ENCODE measurements at regions not wholly inside any gene's neighbourhood (a gene's known extent, or its start where the extent isn't known, plus 50 kb on each side); places are given as distances from the start of the nearest gene placed in this dataset.

GRCh38 chr12:28023156-28023887 is 50.8 kb upstream of the PTHLH start:
- peak overlapping the region; percentile 70 for H2AFZ ChIP-seq (ENCODE audit: low read depth, low read length, poor library complexity, severe bottlenecking)
- peaks cover 0 to 25% of the 10 kb centered on the region in 2 experiments; a peak in 2 of 4 replicates for H3K4me1 ChIP-seq (ENCODE audit: control insufficient read depth in 1 of 2, insufficient read depth in 2 of 2, low read length in 2 of 2)

GRCh38 chr12:28024231-28024995 is 51.9 kb upstream of the PTHLH start:
- TF ChIP-seq, protein P1, sequence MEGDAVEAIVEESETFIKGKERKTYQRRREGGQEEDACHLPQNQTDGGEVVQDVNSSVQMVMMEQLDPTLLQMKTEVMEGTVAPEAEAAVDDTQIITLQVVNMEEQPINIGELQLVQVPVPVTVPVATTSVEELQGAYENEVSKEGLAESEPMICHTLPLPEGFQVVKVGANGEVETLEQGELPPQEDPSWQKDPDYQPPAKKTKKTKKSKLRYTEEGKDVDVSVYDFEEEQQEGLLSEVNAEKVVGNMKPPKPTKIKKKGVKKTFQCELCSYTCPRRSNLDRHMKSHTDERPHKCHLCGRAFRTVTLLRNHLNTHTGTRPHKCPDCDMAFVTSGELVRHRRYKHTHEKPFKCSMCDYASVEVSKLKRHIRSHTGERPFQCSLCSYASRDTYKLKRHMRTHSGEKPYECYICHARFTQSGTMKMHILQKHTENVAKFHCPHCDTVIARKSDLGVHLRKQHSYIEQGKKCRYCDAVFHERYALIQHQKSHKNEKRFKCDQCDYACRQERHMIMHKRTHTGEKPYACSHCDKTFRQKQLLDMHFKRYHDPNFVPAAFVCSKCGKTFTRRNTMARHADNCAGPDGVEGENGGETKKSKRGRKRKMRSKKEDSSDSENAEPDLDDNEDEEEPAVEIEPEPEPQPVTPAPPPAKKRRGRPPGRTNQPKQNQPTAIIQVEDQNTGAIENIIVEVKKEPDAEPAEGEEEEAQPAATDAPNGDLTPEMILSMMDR (IDR thresholded peaks at IDR 0.05 in 2 of 3, conservative IDR thresholded peaks at IDR 0.05 in 1 of 3; ENCODE audit: borderline replicate concordance in 1 of 3, insufficient read depth in 1 of 3, low read depth in 2 of 3, low read length in 2 of 3), result no peak
- TF ChIP-seq RAD21 (IDR thresholded peaks at IDR 0.05; ENCODE audit: low read depth) (no peak), ZBTB33 (IDR thresholded peaks at IDR 0.05; ENCODE audit: extremely low read depth, insufficient replicate concordance, low read length) (no peak), EZH2phosphoT487 (IDR thresholded peaks at IDR 0.05; ENCODE audit: borderline replicate concordance) (no peak)
- H3K9me2 ChIP-seq (ENCODE audit: insufficient read depth), result no peaks in the 10 kb centered on the region
- H2AFZ ChIP-seq (ENCODE audit: low read depth, low read length, poor library complexity, severe bottlenecking), result peak overlapping the region; percentile 40
- RAD21 ChIA-PET (ENCODE audit: low non-redundant PET in 1 of 2, low total read pairs in 2 of 2, uncharacterized antibody in 2 of 2, unreplicated experiment in 2 of 2), result no interaction called here
- H3K9ac ChIP-seq (ENCODE audit: low read length), result no peak overlapping the region
- no TSS peak for BruUV-seq (replicated peaks)
- no peaks in the 10 kb centered on the region for H3K79me2 ChIP-seq (ENCODE audit: insufficient read depth, low read length)
- CTCF ChIA-PET, result no interaction called here
- no peak for ATAC-seq
- H3K27me3 ChIP-seq (ENCODE audit: insufficient read depth, low read length), result no peaks in the 10 kb centered on the region
- H3K4me1 ChIP-seq (ENCODE audit: control insufficient read depth in 1 of 2, insufficient read depth in 2 of 2, low read length in 2 of 2), result peaks cover 0 to 27% of the 10 kb centered on the region in 2 experiments; a peak in 2 of 4 replicates
- H3K27ac ChIP-seq (ENCODE audit: low read depth, low read length), result no peak overlapping the region
- POLR2A ChIA-PET, result no interaction called here
- H3K4me2 ChIP-seq (ENCODE audit: low read length), result no peak overlapping the region
- intact Hi-C loops (cut with micrococcal nuclease), result no loop called here
- no peaks in the 10 kb centered on the region for H3K36me3 ChIP-seq (ENCODE audit: control insufficient read depth in 1 of 2, insufficient read depth in 2 of 2, low read length in 2 of 2)
- no peak for DNase-seq (ENCODE audit: low read depth, low spot score)
- H3K4me3 ChIP-seq (replicated peaks in 1 of 2; ENCODE audit: low read depth in 1 of 2, low read length in 2 of 2), result no peak overlapping the region
- H3K9me3 ChIP-seq (ENCODE audit: control insufficient read depth in 1 of 2, insufficient read depth in 1 of 2, low read depth in 1 of 2, low read length in 2 of 2), result no peaks in the 10 kb centered on the region
- no peaks in the 10 kb centered on the region for H4K20me1 ChIP-seq (ENCODE audit: insufficient read depth)

More at GRCh38 chr12:28023156-28023887, 50.8 kb upstream of the PTHLH start:
- H3K4me3 ChIP-seq (replicated peaks in 1 of 2; ENCODE audit: low read depth in 1 of 2, low read length in 2 of 2), result no peak overlapping the region
- peak overlapping the region; percentile 40 for H3K4me2 ChIP-seq (ENCODE audit: low read length)
- peak; percentile 53 for DNase-seq (ENCODE audit: low read depth, low spot score)
- ChIA-PET CTCF (no interaction called here), RAD21 (ENCODE audit: low non-redundant PET in 1 of 2, low total read pairs in 2 of 2, uncharacterized antibody in 2 of 2, unreplicated experiment in 2 of 2) (no interaction called here), POLR2A (no interaction called here)
- H3K27ac ChIP-seq (ENCODE audit: low read depth, low read length), result no peak overlapping the region
- H3K9me3 ChIP-seq (ENCODE audit: control insufficient read depth in 1 of 2, insufficient read depth in 1 of 2, low read depth in 1 of 2, low read length in 2 of 2), result no peaks in the 10 kb centered on the region
- no peak overlapping the region for H3K9ac ChIP-seq (ENCODE audit: low read length)
- no peaks in the 10 kb centered on the region for H3K36me3 ChIP-seq (ENCODE audit: control insufficient read depth in 1 of 2, insufficient read depth in 2 of 2, low read length in 2 of 2)
- no peak for TF ChIP-seq POLR2A (IDR thresholded peaks at IDR 0.05; ENCODE audit: borderline replicate concordance, extremely low read depth, insufficient read depth, insufficient read length)
- TF ChIP-seq SIN3A (IDR thresholded peaks at IDR 0.05; ENCODE audit: low read depth), result no peak
- peak; percentile 50; the same call in 1 of the 2 replicates for TF ChIP-seq CBX3 (IDR thresholded peaks at IDR 0.05; ENCODE audit: low read depth)
- TF ChIP-seq ZNF274 (IDR thresholded peaks at IDR 0.05; ENCODE audit: low read depth, low read length), result no peak
- TF ChIP-seq SP1 (IDR thresholded peaks at IDR 0.05; ENCODE audit: low read depth), result peak; percentile 50; the same call in 1 of the 2 replicates
- TF ChIP-seq RAD21 (IDR thresholded peaks at IDR 0.05; ENCODE audit: low read depth), result no peak
- TF ChIP-seq FOSL1 (IDR thresholded peaks at IDR 0.05; ENCODE audit: low read depth), result peak; percentile 70
- TF ChIP-seq JUND (IDR thresholded peaks at IDR 0.05), result peak; percentile 70
- TF ChIP-seq, protein P2, sequence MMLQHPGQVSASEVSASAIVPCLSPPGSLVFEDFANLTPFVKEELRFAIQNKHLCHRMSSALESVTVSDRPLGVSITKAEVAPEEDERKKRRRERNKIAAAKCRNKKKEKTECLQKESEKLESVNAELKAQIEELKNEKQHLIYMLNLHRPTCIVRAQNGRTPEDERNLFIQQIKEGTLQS (IDR thresholded peaks at IDR 0.05), result no peak
- H3K9me2 ChIP-seq (ENCODE audit: insufficient read depth), result no peaks in the 10 kb centered on the region
- peak; percentile 50; the same call in 1 of the 2 replicates for ATAC-seq
- intact Hi-C loops (cut with micrococcal nuclease), result no loop called here
- H3K79me2 ChIP-seq (ENCODE audit: insufficient read depth, low read length), result no peaks in the 10 kb centered on the region
- no TSS peak for BruUV-seq (replicated peaks)
- H3K27me3 ChIP-seq (ENCODE audit: insufficient read depth, low read length), result no peaks in the 10 kb centered on the region
- H4K20me1 ChIP-seq (ENCODE audit: insufficient read depth), result no peaks in the 10 kb centered on the region

Data from HCT116 (cell line).